AML-193 (cell line): ENCODE measurements at regions not wholly inside any gene's neighbourhood (a gene's known extent, or its start where the extent isn't known, plus 50 kb on each side); places are given as distances from the start of the nearest gene placed in this dataset.

ENCODE experiments used
- DNase-seq, 2 experiments: peaks; one replicate each; lab custom pipeline; 2025; lab: John Stamatoyannopoulos, UW

GRCh38 chr5:98454407-98454806, 319.1 kb upstream of the RGMB start:
- DNase-seq = no peak

DNA sequence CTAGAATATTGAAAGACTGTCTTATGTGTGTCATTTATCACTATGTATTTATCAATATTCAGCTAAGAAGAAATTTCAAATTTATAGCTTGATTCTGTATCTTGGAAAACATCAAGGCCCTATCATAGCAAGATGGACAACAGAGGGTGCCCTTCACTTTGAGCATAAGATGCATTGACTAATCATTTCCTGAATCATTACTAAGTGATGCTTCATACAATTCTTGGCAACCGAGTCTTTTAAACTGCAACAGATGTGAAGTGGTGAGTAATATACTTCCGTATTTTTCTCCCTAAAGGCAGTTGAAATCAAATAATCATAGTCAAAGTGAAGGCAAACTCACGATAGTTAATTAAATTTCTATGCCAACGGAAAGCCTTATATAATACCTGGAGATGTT, 318.6 kb upstream of the RGMB start:
- DNase-seq = no peak

DNA sequence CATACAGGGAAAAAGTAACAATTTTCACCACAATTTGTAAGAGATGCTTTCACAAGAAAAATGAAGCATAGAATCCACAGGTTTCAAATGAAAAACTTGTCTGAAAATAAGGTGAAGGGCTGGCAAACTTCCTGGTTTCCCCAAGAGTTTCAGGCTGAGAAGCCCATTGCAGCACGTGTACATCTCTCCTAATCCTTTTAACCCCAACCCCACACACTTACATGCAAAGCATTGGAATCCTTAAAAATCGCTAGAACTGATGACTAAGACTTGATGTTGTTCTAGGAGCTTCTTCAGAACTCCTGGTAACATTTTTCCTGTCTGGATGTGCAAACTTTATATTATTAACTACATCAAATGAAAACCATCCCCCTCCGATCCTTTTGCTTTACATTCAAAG, 317.8 kb upstream of the RGMB start:
- DNase-seq = no peak

DNA sequence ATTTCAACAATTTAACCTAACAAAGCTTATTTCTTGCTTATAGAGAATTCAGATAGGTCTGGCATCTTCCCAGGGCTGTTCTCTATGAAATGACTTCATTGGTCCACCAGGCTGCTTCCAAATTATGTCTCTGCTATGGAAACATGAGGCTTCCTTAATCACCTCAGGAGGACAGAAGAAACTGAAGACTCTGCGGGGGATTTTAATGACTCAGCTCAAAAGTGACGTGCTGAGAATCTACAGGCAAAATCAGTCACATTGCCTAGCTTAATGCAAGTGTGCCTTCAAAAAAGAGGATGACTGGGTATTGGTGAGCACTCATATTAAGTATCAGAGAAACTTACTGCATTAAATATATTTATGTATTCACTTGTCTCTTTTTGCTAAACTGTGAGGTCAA, 315.5 kb upstream of the RGMB start:
- no peak for DNase-seq

DNA sequence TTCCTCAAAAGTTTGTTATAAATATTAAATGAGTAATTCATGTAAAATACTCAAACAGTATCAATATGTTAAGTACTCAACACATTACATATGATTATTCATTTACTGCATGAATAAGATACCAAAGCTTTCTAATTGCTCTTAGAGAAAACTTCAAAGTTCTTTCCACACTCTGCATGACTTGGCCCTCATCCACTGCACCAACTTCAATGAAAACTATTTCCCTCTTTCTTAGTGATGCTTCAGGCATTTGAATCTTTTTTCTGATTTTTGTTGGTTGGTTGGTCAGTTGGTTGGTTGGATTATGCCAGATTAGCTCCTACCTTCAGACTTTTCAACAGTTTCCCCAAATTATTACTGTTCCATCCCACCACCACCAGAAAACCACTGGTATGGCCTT, 314.7 kb upstream of the RGMB start:
- no peak for DNase-seq

DNA sequence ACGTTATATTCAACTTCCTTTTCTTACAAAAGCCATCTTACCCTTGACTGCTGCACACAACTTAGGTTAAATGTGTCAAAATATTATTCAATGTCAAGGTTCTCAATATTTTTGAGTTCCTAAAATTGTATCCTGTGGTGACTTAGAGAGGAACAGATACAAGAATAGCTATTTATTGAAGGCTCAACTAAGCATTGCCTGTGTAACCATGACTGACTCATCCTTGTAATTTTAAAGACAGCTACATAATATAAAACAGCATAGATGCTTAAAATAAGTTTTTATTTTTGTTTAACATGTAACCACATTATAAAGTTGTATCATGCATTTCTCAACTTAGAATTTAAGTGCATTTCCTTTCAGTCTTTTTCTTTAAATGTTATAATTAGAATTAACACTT, 312.9 kb upstream of the RGMB start:
- no peak for DNase-seq

DNA sequence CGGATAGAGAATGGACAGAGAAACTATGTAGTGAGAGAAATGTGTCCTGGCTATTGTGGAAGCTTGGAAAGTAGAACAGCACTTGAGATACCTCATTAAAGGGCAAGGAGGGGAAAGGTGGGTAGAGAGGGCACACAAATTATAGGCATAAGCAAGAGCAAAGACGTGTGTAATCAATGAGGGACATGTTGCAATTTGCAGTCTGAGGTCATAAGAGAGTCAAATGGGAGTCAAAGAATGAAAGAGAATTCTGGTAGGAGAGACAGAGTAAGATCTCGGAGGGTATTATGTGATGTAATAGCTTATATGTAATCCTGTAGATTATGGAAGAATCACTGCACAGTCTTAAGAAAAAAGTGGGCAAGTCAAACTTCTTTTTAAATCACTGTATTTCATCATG, 312.0 kb upstream of the RGMB start:
- no peak for DNase-seq

GRCh38 chr5:98463222-98463621, 310.2 kb upstream of the RGMB start:
- DNase-seq = no peak

GRCh38 chr5:98463676-98464075, 309.8 kb upstream of the RGMB start:
- DNase-seq = no peak

DNA sequence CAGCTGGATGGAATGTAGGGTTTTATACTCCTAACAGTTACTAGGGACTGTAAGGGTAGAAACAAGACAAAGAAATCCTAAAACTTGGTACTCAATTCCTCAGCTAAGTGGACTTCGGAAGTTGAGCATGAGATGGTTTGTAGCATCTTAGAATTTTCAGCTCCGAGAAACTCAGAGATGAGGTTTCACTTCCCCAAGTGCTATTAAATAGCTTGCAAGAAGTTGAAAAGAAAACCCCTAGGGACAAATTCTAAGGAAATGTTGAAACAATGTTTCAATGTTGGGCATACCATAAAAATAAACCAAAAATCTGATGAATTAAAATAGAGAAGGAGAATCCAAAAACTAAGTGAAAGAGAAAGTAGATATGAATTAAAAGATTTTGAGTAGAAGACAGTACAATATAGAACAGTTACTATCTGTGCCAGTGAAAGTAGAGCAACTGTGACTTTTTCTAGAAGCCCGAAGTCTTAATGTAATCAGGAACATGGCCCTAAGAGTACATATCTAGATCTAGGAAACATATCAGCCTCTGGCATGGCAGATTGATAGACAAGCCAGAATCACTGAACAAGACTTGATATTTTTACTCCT, 308.6 kb upstream of the RGMB start:
- no peak for DNase-seq

GRCh38 chr5:98468188-98468869, 305.1 kb upstream of the RGMB start:
- DNase-seq = no peak

DNA sequence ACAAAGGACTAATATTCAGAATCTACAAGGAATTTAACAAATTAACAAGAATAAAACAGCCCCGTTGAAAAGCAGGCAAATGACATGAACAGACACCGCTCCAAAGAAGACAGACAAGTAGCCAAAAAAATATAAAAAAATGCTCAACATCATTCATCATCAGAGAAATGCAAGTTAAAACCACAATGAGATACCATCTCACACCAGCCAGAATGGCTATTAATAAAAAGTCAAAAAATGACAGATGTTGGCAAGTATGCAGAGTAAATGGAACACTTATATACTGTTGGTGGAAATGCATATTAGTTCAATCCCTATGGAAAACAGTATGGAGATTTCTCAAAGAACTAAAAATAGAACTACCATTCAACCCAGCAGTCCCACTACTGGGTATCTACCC, 302.7 kb upstream of the RGMB start:
- no peak for DNase-seq

- no peak for DNase-seq
Measured at GRCh38 chr5:98471458-98471857, 302.0 kb upstream of the RGMB start.

- DNase-seq = no peak
Measured at GRCh38 chr5:98474216-98474615, 299.2 kb upstream of the RGMB start.

- DNase-seq = no peak
Measured at GRCh38 chr5:98474782-98475181, 298.7 kb upstream of the RGMB start.

DNA sequence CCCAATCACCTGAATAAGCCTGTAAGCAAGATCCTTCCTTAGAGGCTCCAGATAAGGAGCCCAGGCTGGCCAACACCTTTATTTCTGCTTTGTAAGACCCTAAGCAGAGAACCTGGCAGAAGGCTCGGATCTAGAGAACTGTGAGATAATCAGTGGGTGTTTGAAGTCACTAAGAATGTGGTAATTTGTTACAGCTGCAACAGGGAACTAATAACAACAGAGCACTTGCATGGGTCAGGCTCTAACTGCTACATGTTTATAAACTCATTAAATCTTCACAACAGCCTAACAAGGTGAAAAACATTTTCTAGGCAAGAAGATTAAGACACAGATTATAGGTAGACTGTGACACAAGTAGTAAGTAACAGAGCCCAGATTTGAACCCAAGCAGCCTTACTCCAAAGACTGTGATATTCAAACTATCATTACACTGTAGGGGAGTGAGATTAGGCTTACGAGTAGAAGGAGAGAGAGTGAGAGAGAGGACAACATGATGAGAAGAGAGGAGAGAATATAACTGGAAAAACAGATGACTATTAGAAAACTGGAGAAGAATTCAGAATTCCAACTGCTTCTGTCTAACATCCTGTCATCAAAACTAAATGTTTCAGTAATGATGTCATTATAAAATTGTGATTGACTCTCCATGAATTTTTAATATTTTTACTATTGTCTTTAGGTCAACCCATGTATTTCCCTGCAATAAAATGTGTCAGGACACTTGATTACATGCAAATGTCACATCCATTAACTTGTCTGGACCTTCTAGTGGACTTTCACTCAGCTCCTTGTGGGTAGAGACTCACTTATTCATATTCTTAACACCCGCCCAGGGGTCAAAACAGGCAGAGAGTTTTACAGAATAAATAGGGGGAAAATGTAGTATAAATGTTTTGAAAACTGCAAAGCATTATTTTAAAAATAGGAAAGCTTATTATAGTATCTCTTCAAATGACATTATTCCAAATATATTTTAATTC, 290.9 kb upstream of the RGMB start:
- DNase-seq = no peak

DNA sequence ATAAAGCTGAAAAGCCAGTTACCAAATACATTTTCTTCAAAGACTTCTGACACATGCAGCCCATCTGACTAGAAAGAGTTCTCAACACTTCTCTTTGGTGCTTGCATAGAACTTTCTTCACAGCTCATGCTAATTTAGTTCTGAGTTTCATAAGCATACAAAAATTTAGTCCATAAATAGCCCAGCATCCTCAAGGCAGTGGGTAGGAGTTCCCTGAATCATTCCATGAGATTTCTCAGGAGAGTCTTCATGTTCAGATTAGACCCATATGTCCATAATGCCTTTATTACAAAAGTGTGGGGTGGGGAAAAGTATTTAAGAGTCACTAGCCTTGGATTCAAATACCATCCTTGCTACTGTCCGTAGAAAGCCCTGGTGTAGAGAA, 290.2 kb upstream of the RGMB start:
- DNase-seq = no peak

DNA sequence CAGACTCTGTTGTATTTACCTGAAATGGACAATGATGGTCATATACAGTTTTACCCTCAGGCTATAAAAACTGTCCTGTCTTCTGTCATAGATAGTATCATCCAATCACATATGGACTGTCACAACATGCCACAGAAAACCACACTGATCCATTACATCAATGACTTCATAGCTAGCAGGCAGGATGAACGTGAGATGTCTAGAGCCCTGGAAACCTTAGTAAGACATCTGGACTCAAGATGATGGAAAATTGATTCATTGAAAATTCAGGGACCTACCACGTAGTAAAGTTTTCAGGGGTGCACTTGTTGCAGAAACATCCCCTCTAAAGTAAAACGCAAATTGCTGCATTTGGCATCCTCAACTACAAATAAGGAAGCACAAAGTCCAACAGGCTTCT, 284.4 kb upstream of the RGMB start:
- DNase-seq = no peak

GRCh38 chr5:98490348-98490747, 283.1 kb upstream of the RGMB start:
- DNase-seq = no peak

GRCh38 chr5:98492258-98492657, 281.2 kb upstream of the RGMB start:
- DNase-seq = no peak

DNA sequence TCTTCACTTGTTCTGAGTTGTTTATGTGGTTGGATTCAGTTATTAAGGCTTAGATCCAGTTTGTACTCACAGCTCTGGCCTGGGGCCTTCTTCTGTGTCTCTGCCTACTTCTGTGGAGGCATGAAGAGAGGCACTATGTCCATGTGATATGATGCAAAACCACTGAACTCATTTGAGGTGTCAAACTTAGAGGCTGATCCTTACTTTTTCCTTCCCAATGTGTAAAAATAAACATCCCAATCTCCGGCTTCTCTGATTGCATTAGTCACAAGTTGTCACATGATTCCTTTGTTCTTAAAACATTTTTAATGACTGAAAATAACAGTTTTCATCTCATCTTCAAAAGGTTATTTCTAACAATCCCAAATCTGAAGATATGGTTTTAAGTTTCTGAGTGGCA, 276.0 kb upstream of the RGMB start:
- no peak for DNase-seq

DNA sequence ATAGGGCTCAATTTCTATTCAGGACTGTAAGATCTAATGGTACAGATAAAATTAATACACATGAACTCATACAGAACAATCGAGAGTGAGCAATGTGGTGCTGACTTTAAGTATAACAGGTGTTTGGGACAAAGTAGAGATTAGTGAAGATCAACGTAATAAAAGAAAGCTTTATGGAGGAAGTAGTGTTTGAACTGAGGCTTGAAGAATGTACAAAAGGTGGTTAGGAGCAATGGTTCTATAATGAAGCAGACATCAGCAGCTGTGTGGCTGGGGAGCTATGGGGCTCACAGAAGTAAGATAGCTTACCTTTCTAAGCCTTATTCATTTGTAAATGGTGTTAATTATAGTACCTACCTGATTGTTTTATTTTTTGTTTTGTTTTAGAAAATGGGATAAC, 275.4 kb upstream of the RGMB start:
- DNase-seq = no peak

- no peak for DNase-seq
Measured at GRCh38 chr5:98499892-98500291, 273.6 kb upstream of the RGMB start.
